GM10266 (cell line): ENCODE measurements at regions not wholly inside any gene's neighbourhood (a gene's known extent, or its start where the extent isn't known, plus 50 kb on each side); places are given as distances from the start of the nearest gene placed in this dataset.

Experiments
- DNase-seq: peaks from one replicate; pipeline ENCODE4 v3.0.0; 2012; ENCODE audit errors: extremely low spot score
- CTCF ChIP-seq: IDR thresholded peaks from 2 replicates; pipeline ENCODE4 v1.5.1; 2012; ENCODE audit warnings: mild to moderate bottlenecking, low read depth; ENCODE audit not compliant: control insufficient read depth, insufficient read depth; ENCODE audit errors: missing control alignments

DNA sequence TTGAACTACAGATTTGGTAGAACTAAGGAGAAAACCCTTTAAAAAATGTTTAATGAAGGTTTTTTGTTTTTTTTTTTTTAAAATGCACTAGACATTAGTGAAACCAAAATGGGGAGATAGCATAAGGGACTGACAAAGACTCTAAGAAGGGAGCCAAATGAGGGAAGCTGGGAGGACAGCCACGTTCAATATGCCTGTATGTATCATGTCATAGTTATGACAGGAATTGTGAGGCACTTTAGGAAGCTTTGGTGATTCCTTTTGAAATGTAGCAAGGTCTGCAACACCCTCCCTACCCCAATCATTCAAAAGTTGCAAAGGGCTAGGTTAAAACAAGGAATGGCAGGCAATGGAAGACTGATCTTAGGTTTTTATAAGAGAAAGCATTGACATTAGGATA, 526.0 kb downstream of the TLL1 start:
- no peak for DNase-seq
- TF ChIP-seq CTCF, result no peak

GRCh38 chr4:166400270-166400894, 527.3 kb downstream of the TLL1 start:
- TF ChIP-seq CTCF, result no peak
- DNase-seq, result no peak

GRCh38 chr4:166413356-166413755, 540.3 kb downstream of the TLL1 start:
- DNase-seq, result no peak
- TF ChIP-seq CTCF, result no peak

DNA sequence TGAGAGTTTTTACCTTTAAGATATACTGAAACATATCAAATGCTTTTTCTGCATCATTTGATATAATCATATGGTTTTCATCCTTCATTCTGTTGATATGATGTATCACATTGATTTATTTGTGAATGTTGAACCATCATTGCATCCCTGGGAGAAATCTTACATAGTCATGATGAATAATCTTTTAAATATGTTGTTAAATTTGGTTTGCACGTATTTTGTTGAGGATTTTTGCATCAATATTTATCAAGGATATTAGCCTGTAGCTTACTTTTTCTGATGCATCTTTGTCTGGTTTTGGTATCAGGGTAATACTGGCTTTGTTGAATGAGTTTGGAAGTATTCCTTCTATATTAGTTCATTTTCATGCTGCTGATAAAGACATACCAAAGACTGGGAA, 541.4 kb downstream of the TLL1 start:
- DNase-seq, result no peak
- no peak for TF ChIP-seq CTCF

DNA sequence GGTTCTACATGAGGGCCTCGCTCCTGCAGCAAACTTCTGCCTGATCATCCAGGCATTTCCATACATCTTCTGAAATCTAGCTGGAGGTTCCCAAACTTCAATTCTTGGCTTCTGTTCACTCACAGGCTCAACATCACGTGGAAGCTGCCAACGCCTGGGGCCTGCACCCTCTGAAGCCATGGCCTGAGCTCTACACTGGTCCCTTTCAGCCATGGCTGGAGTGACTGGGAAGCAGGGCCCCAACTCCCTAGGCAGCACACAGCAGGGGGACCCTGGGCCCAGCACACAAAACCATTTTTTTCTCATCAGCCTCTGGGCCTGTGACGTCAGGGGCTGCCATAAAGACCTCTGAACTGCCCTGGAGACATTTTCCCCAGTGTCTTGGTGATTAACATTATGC, 542.7 kb downstream of the TLL1 start:
- no peak for DNase-seq
- no peak for TF ChIP-seq CTCF

- DNase-seq, result no peak
- TF ChIP-seq CTCF, result no peak
Measured at GRCh38 chr4:166421556-166422156, 548.6 kb downstream of the TLL1 start.

- DNase-seq, result no peak
Measured at GRCh38 chr4:166422475-166422874, 549.4 kb downstream of the TLL1 start.

More at GRCh38 chr4:166422475-166422874, 549.4 kb downstream of the TLL1 start:
- no peak for TF ChIP-seq CTCF
